HCT116 (cell line): ENCODE measurements at regions not wholly inside any gene's neighbourhood (a gene's known extent, or its start where the extent isn't known, plus 50 kb on each side); places are given as distances from the start of the nearest gene placed in this dataset.

ENCODE experiments used
- ATAC-seq: fragments of 200-7000 bp; cut with Tn5 transposase; 2 replicates; pipeline ENCODE4 v1.9.1; 2020; ENCODE audit warnings: mild to moderate bottlenecking, moderate library complexity
- BruUV-seq: library from RNA; stranded (reverse); fragments of 400-500 nt; replicated peaks from 2 replicates; lab custom pipeline; 2021; lab: Mats Ljungman, UMichigan
- CTCF ChIA-PET: fragments of 300-600 bp; sonication (Branson Sonifier 250); formaldehyde crosslinking; loops from one replicate; lab custom pipeline; 2021; ENCODE audit warnings: antibody characterized with exemption; lab: Charles Lee
- POLR2A ChIA-PET: fragments of 300-600, 350-600 bp; sonication (Branson Sonifier 250); formaldehyde crosslinking; loops from one replicate; lab custom pipeline; 2021; ENCODE audit warnings: antibody characterized with exemption; lab: Charles Lee
- RAD21 ChIA-PET, 2 experiments: fragments of 300-600 bp; sonication (Branson Sonifier 250); formaldehyde crosslinking; loops; one replicate each; lab custom pipeline; 2023; ENCODE audit warnings: low total read pairs in 2 of 2; ENCODE audit not compliant: uncharacterized antibody in 2 of 2, unreplicated experiment in 2 of 2, low non-redundant PET in 1 of 2; lab: Charles Lee
- DNase-seq: peaks from one replicate; pipeline ENCODE4 v3.0.0-alpha.2; 2010; ENCODE audit warnings: low read depth, low spot score
- H2AFZ ChIP-seq: fragments of 200-600 bp; shearing (Covaris generic), sonication (generic); 2 replicates; pipeline ENCODE4 v1.6.1; 2017; ENCODE audit warnings: low read depth, mixed run types, mixed read lengths, antibody characterized with exemption, low read length; ENCODE audit not compliant: poor library complexity, severe bottlenecking
- H3K27ac ChIP-seq: 2 replicates; pipeline ENCODE4 v1.5.1; 2012; ENCODE audit warnings: low read depth, low read length
- H3K27me3 ChIP-seq: fragments of 200-600 bp; sonication (generic); 2 replicates; pipeline ENCODE4 v1.6.1; 2016; ENCODE audit warnings: mixed run types, low read length, mixed read lengths; ENCODE audit not compliant: insufficient read depth
- H3K36me3 ChIP-seq, 2 experiments: fragments of 200-500 bp in 1 of 2; fragments of 200-600 bp in 1 of 2; sonication (Bioruptor generic) in 1 of 2; sonication (generic) in 1 of 2; 2 replicates each; pipeline versions ENCODE4 v1.5.1 to v1.6.1; 2014 to 2016; ENCODE audit warnings: low read length in 2 of 2, inconsistent platforms in 1 of 2, mixed read lengths in 1 of 2, mixed run types in 1 of 2; ENCODE audit not compliant: insufficient read depth in 2 of 2, control insufficient read depth in 1 of 2
- H3K4me1 ChIP-seq, 2 experiments: fragments of 200-600 bp in 1 of 2; sonication (generic) in 1 of 2; 2 replicates each; pipeline versions ENCODE4 v1.5.1 to v1.6.1; 2012 to 2017; ENCODE audit warnings: low read length in 2 of 2, inconsistent platforms in 1 of 2, mild to moderate bottlenecking in 1 of 2, mixed read lengths in 1 of 2, mixed run types in 1 of 2, moderate library complexity in 1 of 2; ENCODE audit not compliant: insufficient read depth in 2 of 2, control insufficient read depth in 1 of 2
- H3K4me2 ChIP-seq: fragments of 200-600 bp; sonication (generic); 2 replicates; pipeline ENCODE4 v1.6.1; 2017; ENCODE audit warnings: mixed run types, low read length, mixed read lengths
- H3K4me3 ChIP-seq, 2 experiments: fragments of 200-600 bp in 1 of 2; sonication (generic) in 1 of 2; replicated peaks in 1 of 2; 2 replicates each; pipeline ENCODE4 v1.5.1; 2011 to 2016; ENCODE audit warnings: low read length in 2 of 2, control low read depth in 1 of 2, low read depth in 1 of 2, mild to moderate bottlenecking in 1 of 2, mixed read lengths in 1 of 2, mixed run types in 1 of 2
- H3K79me2 ChIP-seq: fragments of 200-600 bp; sonication (generic); 2 replicates; pipeline ENCODE4 v1.6.1; 2017; ENCODE audit warnings: mild to moderate bottlenecking, mixed run types, low read length, moderate library complexity, mixed read lengths; ENCODE audit not compliant: insufficient read depth
- H3K9ac ChIP-seq: fragments of 200-600 bp; sonication (generic); 2 replicates; pipeline ENCODE4 v1.6.1; 2016; ENCODE audit warnings: low read length, mixed read lengths
- H3K9me2 ChIP-seq: fragments of 200-600 bp; sonication (generic), shearing (Covaris generic); 2 replicates; pipeline ENCODE4 v1.6.1; 2017; ENCODE audit warnings: mixed run types, mild to moderate bottlenecking, moderate library complexity; ENCODE audit not compliant: insufficient read depth
- H3K9me3 ChIP-seq, 2 experiments: fragments of 200-500 bp in 1 of 2; fragments of 200-600 bp in 1 of 2; sonication (Bioruptor generic) in 1 of 2; sonication (generic) in 1 of 2; 2 replicates each; pipeline ENCODE4 v1.6.1; 2014 to 2017; ENCODE audit warnings: low read length in 2 of 2, mixed read lengths in 2 of 2, inconsistent platforms in 1 of 2, low read depth in 1 of 2, mild to moderate bottlenecking in 1 of 2, mixed run types in 1 of 2, moderate library complexity in 1 of 2; ENCODE audit not compliant: control insufficient read depth in 1 of 2, insufficient read depth in 1 of 2
- H4K20me1 ChIP-seq: fragments of 200-600 bp; sonication (generic), shearing (Covaris generic); 2 replicates; pipeline ENCODE4 v1.6.1; 2017; ENCODE audit warnings: mixed run types, mild to moderate bottlenecking, moderate library complexity; ENCODE audit not compliant: insufficient read depth
- CTCF ChIP-seq, 3 experiments: fragments of 200-600 bp in 1 of 3; sonication (generic) in 1 of 3; IDR thresholded peaks in 2 of 3; conservative IDR thresholded peaks in 1 of 3; 2 replicates each; pipeline ENCODE4 v1.5.1; 2012 to 2017; ENCODE audit warnings: low read depth in 2 of 3, low read length in 2 of 3, antibody characterized with exemption in 1 of 3, borderline replicate concordance in 1 of 3, control low read depth in 1 of 3, mild to moderate bottlenecking in 1 of 3, mixed read lengths in 1 of 3, mixed run types in 1 of 3, moderate library complexity in 1 of 3; ENCODE audit not compliant: insufficient read depth in 1 of 3
- ELF1 ChIP-seq: IDR thresholded peaks from 2 replicates; pipeline ENCODE4 v1.6.1; 2012; ENCODE audit warnings: low read depth, borderline replicate concordance
- FOSL1 ChIP-seq: IDR thresholded peaks from 2 replicates; pipeline ENCODE4 v1.6.1; 2012; ENCODE audit warnings: low read depth
- JUND ChIP-seq: IDR thresholded peaks from 2 replicates; pipeline ENCODE4 v1.6.1; 2012
- POLR2A ChIP-seq: IDR thresholded peaks from 2 replicates; pipeline ENCODE4 v1.7.0; 2011; ENCODE audit warnings: borderline replicate concordance; ENCODE audit not compliant: insufficient read depth, insufficient read length; ENCODE audit errors: extremely low read depth
- POLR2AphosphoS5 ChIP-seq: IDR thresholded peaks from 2 replicates; pipeline ENCODE4 v1.6.1; 2011; ENCODE audit warnings: mild to moderate bottlenecking, low read depth, low read length, moderate library complexity
- SP1 ChIP-seq: IDR thresholded peaks from 2 replicates; pipeline ENCODE4 v1.6.1; 2012; ENCODE audit warnings: low read depth
- SRF ChIP-seq: IDR thresholded peaks from 2 replicates; pipeline ENCODE4 v1.6.1; 2012; ENCODE audit warnings: low read depth
- YY1 ChIP-seq: IDR thresholded peaks from 2 replicates; pipeline ENCODE4 v1.6.1; 2011; ENCODE audit warnings: low read length, low read depth, moderate library complexity, mild to moderate bottlenecking; ENCODE audit not compliant: insufficient replicate concordance; ENCODE audit errors: extremely low read depth
- intact Hi-C: fragments of 100-400 bp; cut with micrococcal nuclease; formaldehyde crosslinking; loops from 2 replicates; pipeline ENCODE4 v1.10.0; 2022
- TF ChIP-seq, protein P1 (sequence below): IDR thresholded peaks from 2 replicates; pipeline ENCODE4 v1.6.1; 2012; ENCODE audit warnings: low read depth
- TF ChIP-seq, protein P2 (sequence below): IDR thresholded peaks from 2 replicates; pipeline ENCODE4 v1.6.1; 2011; ENCODE audit warnings: mild to moderate bottlenecking, low read length, moderate library complexity; ENCODE audit not compliant: insufficient replicate concordance; ENCODE audit errors: extremely low read depth

DNA sequence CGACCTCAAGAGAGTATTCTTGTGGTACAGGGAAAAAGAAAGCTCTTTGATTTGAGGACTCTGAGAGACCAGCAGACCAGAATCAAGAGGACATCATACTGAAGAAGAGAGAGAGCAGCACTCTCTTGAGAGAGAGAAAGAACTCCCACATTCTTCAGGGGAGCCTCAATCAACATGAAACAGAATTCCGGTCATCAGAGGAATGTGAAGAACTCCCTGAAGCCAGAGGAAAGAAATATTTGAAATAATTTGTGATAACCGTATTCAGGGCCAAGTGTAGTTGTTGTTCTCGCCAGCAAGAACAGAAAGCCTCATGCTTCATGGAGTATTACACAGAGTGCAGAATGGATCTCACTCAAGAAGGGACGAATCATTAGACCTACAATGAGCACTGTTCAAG is 363.8 kb upstream of the TMEM132C start:
- no peak overlapping the region for H3K27ac ChIP-seq
- H2AFZ ChIP-seq: no peak overlapping the region
- no peak for DNase-seq
- no peak overlapping the region for H3K4me3 ChIP-seq
- no peaks in the 10 kb centered on the region for H3K9me2 ChIP-seq
- ATAC-seq: no peak
- no peaks in the 10 kb centered on the region for H3K36me3 ChIP-seq
- H3K27me3 ChIP-seq: no peaks in the 10 kb centered on the region
- no TSS peak for BruUV-seq
- POLR2A ChIA-PET: no interaction called here
- TF ChIP-seq JUND (no peak), POLR2AphosphoS5 (no peak), ELF1 (no peak), SP1 (no peak), SRF (no peak), CTCF (IDR thresholded peaks at IDR 0.05 in 2 of 3, conservative IDR thresholded peaks at IDR 0.05 in 1 of 3; ENCODE audit: borderline replicate concordance in 1 of 3, insufficient read depth in 1 of 3, low read depth in 2 of 3, low read length in 2 of 3) (no peak), YY1 (no peak), FOSL1 (no peak), POLR2A (no peak)
- TF ChIP-seq, protein P1, sequence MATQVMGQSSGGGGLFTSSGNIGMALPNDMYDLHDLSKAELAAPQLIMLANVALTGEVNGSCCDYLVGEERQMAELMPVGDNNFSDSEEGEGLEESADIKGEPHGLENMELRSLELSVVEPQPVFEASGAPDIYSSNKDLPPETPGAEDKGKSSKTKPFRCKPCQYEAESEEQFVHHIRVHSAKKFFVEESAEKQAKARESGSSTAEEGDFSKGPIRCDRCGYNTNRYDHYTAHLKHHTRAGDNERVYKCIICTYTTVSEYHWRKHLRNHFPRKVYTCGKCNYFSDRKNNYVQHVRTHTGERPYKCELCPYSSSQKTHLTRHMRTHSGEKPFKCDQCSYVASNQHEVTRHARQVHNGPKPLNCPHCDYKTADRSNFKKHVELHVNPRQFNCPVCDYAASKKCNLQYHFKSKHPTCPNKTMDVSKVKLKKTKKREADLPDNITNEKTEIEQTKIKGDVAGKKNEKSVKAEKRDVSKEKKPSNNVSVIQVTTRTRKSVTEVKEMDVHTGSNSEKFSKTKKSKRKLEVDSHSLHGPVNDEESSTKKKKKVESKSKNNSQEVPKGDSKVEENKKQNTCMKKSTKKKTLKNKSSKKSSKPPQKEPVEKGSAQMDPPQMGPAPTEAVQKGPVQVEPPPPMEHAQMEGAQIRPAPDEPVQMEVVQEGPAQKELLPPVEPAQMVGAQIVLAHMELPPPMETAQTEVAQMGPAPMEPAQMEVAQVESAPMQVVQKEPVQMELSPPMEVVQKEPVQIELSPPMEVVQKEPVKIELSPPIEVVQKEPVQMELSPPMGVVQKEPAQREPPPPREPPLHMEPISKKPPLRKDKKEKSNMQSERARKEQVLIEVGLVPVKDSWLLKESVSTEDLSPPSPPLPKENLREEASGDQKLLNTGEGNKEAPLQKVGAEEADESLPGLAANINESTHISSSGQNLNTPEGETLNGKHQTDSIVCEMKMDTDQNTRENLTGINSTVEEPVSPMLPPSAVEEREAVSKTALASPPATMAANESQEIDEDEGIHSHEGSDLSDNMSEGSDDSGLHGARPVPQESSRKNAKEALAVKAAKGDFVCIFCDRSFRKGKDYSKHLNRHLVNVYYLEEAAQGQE: no peak
- TF ChIP-seq, protein P2, sequence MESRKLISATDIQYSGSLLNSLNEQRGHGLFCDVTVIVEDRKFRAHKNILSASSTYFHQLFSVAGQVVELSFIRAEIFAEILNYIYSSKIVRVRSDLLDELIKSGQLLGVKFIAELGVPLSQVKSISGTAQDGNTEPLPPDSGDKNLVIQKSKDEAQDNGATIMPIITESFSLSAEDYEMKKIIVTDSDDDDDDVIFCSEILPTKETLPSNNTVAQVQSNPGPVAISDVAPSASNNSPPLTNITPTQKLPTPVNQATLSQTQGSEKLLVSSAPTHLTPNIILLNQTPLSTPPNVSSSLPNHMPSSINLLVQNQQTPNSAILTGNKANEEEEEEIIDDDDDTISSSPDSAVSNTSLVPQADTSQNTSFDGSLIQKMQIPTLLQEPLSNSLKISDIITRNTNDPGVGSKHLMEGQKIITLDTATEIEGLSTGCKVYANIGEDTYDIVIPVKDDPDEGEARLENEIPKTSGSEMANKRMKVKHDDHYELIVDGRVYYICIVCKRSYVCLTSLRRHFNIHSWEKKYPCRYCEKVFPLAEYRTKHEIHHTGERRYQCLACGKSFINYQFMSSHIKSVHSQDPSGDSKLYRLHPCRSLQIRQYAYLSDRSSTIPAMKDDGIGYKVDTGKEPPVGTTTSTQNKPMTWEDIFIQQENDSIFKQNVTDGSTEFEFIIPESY: no peak
- H3K79me2 ChIP-seq: no peaks in the 10 kb centered on the region
- intact Hi-C loops: no loop called here
- CTCF ChIA-PET: no interaction called here
- H3K9ac ChIP-seq: no peak overlapping the region
- H3K4me2 ChIP-seq: no peak overlapping the region
- RAD21 ChIA-PET: no interaction called here
- no peaks in the 10 kb centered on the region for H4K20me1 ChIP-seq
- no peaks in the 10 kb centered on the region for H3K4me1 ChIP-seq
- H3K9me3 ChIP-seq: peaks cover 0 to 16% of the 10 kb centered on the region in 2 experiments; a peak in 2 of 4 replicates
